Neuron (in vitro differentiated cells): ENCODE measurements at regions not wholly inside any gene's neighbourhood (a gene's known extent, or its start where the extent isn't known, plus 50 kb on each side); places are given as distances from the start of the nearest gene placed in this dataset.
"Not testable (repeated sequence)": the region's sequence is repeated elsewhere in the genome, so short reads cannot be mapped to it uniquely, and the experiment has no call there.

Experiments used
- H2AFZ ChIP-seq: one replicate; pipeline ENCODE4 v1.6.1; 2013; ENCODE audit warnings: low read depth, mild to moderate bottlenecking, inconsistent platforms, low read length, moderate library complexity
- H3K27me3 ChIP-seq: one replicate; pipeline ENCODE4 v1.6.1; 2013; ENCODE audit warnings: low read length; ENCODE audit not compliant: insufficient read depth
- H3K36me3 ChIP-seq: one replicate; pipeline ENCODE4 v1.6.1; 2013; ENCODE audit warnings: low read length; ENCODE audit not compliant: insufficient read depth
- H3K4me1 ChIP-seq: one replicate; pipeline ENCODE4 v1.6.1; 2013; ENCODE audit warnings: low read length; ENCODE audit not compliant: insufficient read depth
- H3K4me3 ChIP-seq: 2 replicates; pipeline ENCODE4 v1.5.1; 2013; ENCODE audit warnings: mild to moderate bottlenecking, low read length, moderate library complexity
- H3K9me3 ChIP-seq: one replicate; pipeline ENCODE4 v1.6.1; 2013; ENCODE audit warnings: low read length

DNA sequence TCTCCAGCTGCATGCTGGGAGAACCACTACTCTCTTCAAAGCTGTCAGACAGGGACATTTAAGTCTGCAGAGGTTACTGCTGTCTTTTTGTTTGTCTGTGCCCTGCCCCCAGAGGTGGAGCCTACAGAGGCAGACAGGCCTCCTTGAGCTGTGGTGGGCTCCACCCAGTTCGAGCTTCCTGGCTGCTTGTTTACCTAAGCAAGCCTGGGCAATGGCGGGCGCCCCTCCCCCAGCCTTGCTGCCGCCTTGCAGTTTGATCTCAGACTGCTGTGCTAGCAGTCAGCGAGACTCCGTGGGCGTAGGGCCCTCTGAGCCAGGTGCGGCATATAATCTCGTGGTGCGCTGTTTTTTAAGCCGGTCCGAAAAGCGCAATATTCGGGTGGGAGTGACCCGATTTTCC, 215.0 kb downstream of the STIM2 start:
- H3K4me3 ChIP-seq, H3K27me3 ChIP-seq, H3K9me3 ChIP-seq, H3K4me1 ChIP-seq, H3K36me3 ChIP-seq, H2AFZ ChIP-seq: not testable (repeated sequence)

DNA sequence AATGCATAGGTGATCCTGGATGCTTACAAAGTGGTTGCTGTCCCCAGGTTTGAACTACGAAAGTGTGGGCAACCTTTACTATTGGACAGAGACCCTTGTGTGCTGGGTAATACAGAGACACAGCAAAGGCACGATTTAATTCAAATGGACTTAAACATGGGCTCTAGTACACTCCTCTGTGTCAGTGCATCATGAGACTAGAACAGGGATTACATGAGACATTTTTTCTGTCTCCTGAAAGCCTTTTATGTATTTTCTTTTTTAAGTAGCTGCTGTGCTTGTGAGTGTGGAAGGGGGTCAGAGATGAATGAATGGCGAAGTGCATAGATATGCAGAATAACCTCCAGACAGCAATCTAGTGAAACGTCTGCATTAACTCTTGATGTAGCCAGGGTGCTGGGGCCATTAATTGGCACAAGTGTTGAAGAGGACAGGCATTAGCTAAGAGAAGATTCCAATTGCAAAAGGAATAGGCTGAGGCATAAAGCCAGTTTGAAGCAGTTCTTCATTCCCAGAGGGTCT, 218.4 kb downstream of the STIM2 start:
- H3K4me1 ChIP-seq, result peaks cover 9% of the 10 kb centered on the region
- peaks cover 23% of the 10 kb centered on the region for H3K27me3 ChIP-seq
- no peak overlapping the region for H2AFZ ChIP-seq
- H3K9me3 ChIP-seq, result peaks cover 4% of the 10 kb centered on the region
- H3K36me3 ChIP-seq, result no peaks in the 10 kb centered on the region
- H3K4me3 ChIP-seq, result no peak overlapping the region

DNA sequence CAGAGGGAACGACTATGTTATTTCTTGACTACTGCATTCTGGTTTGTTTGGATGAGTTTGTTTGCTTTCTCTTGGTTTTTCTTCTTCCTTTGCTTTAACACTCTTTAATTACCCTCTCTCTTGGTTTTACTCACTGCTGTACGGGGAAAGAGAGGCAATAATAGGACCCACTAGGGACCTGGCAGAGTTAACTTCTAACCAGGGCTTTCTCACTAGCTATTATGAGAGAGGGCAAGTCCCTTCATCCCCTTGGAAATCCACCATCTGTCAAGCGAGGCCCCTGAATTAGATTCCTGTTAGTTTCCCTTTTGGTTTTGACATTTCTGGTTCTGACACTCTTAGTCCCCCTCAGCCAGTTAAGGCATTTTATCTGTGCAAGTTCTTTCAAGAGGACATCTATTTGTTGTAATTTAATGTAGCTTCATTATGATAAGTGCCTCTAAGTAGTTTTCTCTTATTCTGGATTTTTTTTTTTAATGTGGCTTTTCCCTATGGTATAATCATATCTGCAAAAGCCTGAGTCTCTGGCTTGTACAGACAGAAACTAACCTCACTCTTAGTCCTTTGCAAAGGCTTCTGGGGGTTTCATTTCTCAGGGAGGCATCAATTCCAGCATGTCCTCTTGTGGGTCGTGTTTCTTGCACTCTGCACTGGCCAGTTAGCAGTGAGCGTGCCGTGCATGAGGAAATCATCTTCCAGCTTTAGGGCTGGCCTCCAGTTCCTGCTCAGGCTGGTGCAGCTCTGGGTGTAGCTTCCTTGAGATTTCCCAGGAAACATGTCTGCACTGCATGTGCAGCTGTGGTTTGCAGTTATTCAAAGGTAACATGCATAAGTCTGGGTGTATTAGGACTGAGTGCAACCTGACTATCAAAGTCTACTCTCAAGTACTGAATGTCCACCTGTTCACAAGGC, 221.3 kb downstream of the STIM2 start:
- peaks cover 27% of the 10 kb centered on the region for H3K27me3 ChIP-seq
- no peak overlapping the region for H2AFZ ChIP-seq
- peaks cover 4% of the 10 kb centered on the region for H3K9me3 ChIP-seq
- H3K4me1 ChIP-seq, result peaks cover 23% of the 10 kb centered on the region
- no peak overlapping the region for H3K4me3 ChIP-seq
- H3K36me3 ChIP-seq, result no peaks in the 10 kb centered on the region

DNA sequence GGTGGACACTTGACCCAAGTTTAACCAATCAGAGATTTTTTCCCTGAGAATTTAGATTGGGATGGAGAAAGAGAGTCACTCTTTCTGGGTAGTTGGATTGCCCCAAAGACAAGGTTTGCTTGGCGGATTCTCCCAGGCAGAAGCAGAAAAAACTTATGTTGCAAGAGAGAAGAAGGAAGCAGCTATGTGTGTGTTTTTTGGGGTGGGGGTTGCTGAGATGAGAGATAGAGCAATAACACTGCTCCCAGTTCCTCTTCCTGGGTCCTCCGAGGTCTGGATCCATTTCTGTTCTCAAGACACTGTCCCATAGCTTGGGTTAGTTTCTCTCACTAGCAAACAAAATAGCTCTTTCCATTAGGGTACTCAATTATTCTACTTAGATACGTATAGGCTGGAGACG, 222.1 kb downstream of the STIM2 start:
- Histone ChIP-seq H2AFZ (no peak overlapping the region), H3K4me3 (no peak overlapping the region), H3K4me1 (peaks cover 26% of the 10 kb centered on the region), H3K9me3 (peaks cover 4% of the 10 kb centered on the region), H3K36me3 (no peaks in the 10 kb centered on the region), H3K27me3 (peaks cover 27% of the 10 kb centered on the region)

DNA sequence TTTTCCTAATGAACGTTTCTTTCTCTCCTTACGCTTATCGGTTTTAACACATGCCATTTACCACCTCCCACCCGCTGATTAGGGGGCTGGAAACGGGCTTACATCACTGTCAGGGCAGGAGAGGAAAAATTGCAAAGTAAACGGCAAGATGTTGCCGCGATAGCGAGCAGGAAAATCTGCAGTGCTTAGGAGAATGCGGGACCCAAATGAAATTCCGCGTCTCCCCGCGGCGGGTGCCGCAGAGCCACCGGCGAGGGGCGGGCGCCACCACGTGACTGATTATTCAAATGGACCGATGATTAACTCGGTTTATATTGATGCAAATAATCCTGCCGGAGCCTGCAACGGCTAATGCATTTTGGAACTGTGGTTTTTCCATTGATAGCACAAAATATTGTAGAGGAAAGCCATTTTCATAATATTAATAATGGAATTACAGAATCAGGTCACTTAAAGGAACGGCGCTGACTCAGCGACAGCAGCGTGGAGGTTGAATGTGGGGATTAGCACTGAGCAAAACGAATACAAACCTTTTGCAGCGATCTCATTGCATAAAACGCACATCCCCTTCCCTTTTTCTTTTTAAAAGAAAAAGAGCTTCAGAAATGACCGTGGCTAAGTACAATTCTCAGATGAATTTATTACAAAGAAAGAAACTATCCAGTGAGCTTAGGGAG, 224.2 kb downstream of the STIM2 start:
- peaks cover 4% of the 10 kb centered on the region for H3K9me3 ChIP-seq
- peaks cover 28% of the 10 kb centered on the region for H3K27me3 ChIP-seq
- H3K36me3 ChIP-seq, result no peaks in the 10 kb centered on the region
- peak overlapping the region; percentile 52 for H3K4me3 ChIP-seq
- peaks cover 24% of the 10 kb centered on the region for H3K4me1 ChIP-seq
- peak overlapping the region; percentile 87 for H2AFZ ChIP-seq

- peaks cover 32% of the 10 kb centered on the region for H3K27me3 ChIP-seq
- H3K4me1 ChIP-seq, result peaks cover 24% of the 10 kb centered on the region
- peak overlapping the region; percentile 52 for H3K4me3 ChIP-seq
- no peaks in the 10 kb centered on the region for H3K36me3 ChIP-seq
- peaks cover 4% of the 10 kb centered on the region for H3K9me3 ChIP-seq
- peak overlapping the region; percentile 87 for H2AFZ ChIP-seq
Observed at GRCh38 chr4:27085396-27085795, 224.8 kb downstream of the STIM2 start.

GRCh38 chr4:27087306-27088045, 226.8 kb downstream of the STIM2 start:
- Histone ChIP-seq H3K4me1 (peaks cover 23% of the 10 kb centered on the region), H3K27me3 (peaks cover 27% of the 10 kb centered on the region), H3K4me3 (no peak overlapping the region), H3K36me3 (no peaks in the 10 kb centered on the region), H2AFZ (no peak overlapping the region), H3K9me3 (peaks cover 4% of the 10 kb centered on the region)

DNA sequence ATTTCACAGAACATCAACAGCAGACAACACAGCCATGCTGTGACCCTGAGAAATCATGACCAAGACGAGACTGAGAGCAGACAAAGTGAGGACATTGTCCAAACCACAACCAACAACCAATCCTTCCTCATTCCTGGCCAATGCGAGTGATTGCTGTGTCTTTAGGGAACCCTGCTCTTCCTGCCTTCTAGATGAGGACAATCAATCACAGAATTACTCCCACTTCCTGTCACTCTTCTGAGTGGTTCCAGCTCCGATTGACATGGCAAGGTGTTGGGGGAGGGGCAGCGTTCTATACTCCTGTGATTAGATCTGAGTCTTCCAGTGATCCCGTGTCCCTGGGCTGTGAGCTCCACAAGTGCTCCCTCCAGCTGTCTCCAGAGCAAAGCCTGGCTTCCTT, 227.8 kb downstream of the STIM2 start:
- peaks cover 19% of the 10 kb centered on the region for H3K27me3 ChIP-seq
- H3K4me3 ChIP-seq, result no peak overlapping the region
- no peaks in the 10 kb centered on the region for H3K36me3 ChIP-seq
- peaks cover 23% of the 10 kb centered on the region for H3K4me1 ChIP-seq
- peaks cover 2% of the 10 kb centered on the region for H3K9me3 ChIP-seq
- H2AFZ ChIP-seq, result no peak overlapping the region

DNA sequence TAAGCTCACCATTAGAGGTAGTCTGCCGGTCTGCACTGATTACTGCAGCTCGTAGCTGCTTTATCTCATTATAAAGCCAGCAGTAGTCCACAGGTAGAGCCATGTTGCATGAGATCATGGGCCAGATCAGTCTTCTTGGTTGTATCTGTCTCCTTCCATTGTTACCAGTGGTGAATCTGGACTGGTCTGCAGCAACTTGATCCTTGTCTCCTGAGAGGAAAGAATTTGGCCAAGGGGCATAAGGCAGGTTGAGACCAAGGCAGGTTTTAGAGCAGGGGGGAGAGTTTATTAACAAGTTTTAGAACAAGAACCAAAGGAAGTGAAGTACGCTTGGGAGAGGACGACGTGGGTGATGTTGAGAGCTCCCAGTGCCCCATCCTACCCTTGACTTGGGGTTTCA, 228.5 kb downstream of the STIM2 start:
- peaks cover 23% of the 10 kb centered on the region for H3K4me1 ChIP-seq
- no peak overlapping the region for H2AFZ ChIP-seq
- H3K27me3 ChIP-seq, result peaks cover 12% of the 10 kb centered on the region
- H3K9me3 ChIP-seq, result no peaks in the 10 kb centered on the region
- H3K4me3 ChIP-seq, result no peak overlapping the region
- no peaks in the 10 kb centered on the region for H3K36me3 ChIP-seq

DNA sequence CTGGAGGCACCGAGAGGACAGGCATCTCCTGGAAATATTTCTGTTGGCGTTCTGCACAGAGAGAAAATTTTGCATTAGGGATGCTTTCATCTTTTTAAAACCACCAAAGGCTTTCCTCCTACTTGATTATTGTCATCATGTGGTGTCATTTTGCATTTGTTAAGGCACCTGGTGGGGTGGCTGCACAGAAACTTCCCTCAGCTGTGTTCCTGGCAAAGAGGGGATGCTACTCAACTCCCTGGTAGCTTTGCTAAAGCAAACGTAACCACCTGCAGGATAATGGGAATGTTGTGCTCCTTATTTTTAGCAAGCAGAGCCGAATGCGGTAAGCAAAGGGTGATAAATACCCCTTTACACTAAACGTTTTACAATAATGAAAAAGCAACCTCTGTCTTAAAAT, 229.8 kb downstream of the STIM2 start:
- H3K36me3 ChIP-seq, result no peaks in the 10 kb centered on the region
- peaks cover 10% of the 10 kb centered on the region for H3K27me3 ChIP-seq
- no peak overlapping the region for H3K4me3 ChIP-seq
- H3K4me1 ChIP-seq, result peaks cover 12% of the 10 kb centered on the region
- H3K9me3 ChIP-seq, result no peaks in the 10 kb centered on the region
- H2AFZ ChIP-seq, result no peak overlapping the region

GRCh38 chr4:27094224-27094623, 233.6 kb downstream of the STIM2 start:
- Histone ChIP-seq H3K4me1 (peaks cover 4% of the 10 kb centered on the region), H3K36me3 (no peaks in the 10 kb centered on the region), H3K27me3 (peaks cover 10% of the 10 kb centered on the region), H3K4me3 (no peak overlapping the region), H2AFZ (no peak overlapping the region), H3K9me3 (no peaks in the 10 kb centered on the region)

DNA sequence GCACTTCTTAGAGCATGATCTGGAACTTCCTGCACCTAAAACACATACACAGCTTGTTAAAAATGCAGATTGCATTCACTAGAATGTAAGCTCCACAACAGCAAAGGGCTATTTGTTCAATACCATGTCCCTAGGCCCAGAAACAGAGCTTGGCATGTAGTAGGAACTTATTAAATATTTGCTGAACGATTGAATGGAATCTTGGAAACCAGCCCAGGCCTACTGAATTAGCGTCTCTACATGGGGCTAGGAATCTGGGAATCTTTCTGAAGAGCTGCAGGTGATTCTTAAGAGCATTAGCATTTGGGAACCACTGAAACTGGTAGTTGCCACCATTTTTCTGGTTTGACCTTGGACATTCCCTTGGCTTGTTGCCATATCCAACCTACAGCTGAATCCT, 234.1 kb downstream of the STIM2 start:
- H3K4me1 ChIP-seq, result peaks cover 4% of the 10 kb centered on the region
- no peak overlapping the region for H2AFZ ChIP-seq
- H3K27me3 ChIP-seq, result peaks cover 9% of the 10 kb centered on the region
- no peak overlapping the region for H3K4me3 ChIP-seq
- no peaks in the 10 kb centered on the region for H3K9me3 ChIP-seq
- no peaks in the 10 kb centered on the region for H3K36me3 ChIP-seq
